ENCODE measurements at regions not wholly inside any gene's neighbourhood (a gene's known extent, or its start where the extent isn't known, plus 50 kb on each side); places are given as distances from the start of the nearest gene placed in this dataset.
"Not testable (repeated sequence)": the region's sequence is repeated elsewhere in the genome, so short reads cannot be mapped to it uniquely, and the experiment has no call there.

DNA sequence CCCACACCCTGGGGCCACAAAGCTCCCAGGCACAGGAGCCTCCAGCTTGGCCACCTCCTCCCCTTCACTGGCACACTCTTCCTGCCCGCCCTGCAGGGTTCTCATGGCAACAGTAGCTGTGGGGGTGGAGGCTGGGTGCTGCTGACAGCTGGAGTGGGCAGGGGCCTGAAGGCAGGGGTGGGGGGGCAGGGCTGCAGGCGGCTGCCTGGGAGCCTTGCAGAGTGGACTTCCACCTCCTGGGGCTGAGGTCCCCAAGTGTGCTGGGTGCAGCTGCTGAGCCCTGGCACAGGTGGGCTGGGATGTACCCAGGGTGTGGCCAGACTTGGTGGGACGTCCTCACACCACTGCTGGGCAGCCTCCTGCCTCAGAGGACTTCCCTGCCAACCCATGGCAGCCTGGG lies 254.8 kb downstream of the ANKRD30B start:
- TF ChIP-seq, protein P1, sequence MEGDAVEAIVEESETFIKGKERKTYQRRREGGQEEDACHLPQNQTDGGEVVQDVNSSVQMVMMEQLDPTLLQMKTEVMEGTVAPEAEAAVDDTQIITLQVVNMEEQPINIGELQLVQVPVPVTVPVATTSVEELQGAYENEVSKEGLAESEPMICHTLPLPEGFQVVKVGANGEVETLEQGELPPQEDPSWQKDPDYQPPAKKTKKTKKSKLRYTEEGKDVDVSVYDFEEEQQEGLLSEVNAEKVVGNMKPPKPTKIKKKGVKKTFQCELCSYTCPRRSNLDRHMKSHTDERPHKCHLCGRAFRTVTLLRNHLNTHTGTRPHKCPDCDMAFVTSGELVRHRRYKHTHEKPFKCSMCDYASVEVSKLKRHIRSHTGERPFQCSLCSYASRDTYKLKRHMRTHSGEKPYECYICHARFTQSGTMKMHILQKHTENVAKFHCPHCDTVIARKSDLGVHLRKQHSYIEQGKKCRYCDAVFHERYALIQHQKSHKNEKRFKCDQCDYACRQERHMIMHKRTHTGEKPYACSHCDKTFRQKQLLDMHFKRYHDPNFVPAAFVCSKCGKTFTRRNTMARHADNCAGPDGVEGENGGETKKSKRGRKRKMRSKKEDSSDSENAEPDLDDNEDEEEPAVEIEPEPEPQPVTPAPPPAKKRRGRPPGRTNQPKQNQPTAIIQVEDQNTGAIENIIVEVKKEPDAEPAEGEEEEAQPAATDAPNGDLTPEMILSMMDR (IDR thresholded peaks at IDR 0.05) = not testable (repeated sequence)
- not testable (repeated sequence) for TF ChIP-seq POLR2A (IDR thresholded peaks at IDR 0.05)

Measured in breast epithelium (tissue), 3 donors.